ENCODE measurements at regions not wholly inside any gene's neighbourhood (a gene's known extent, or its start where the extent isn't known, plus 50 kb on each side); places are given as distances from the start of the nearest gene placed in this dataset.

GRCh38 chr2:17413036-17413435, 105.2 kb downstream of the RAD51AP2 start:
- DNase-seq (ENCODE audit: low read depth, low spot score) (no peak), ATAC-seq (no peak)
- H3K9me3 ChIP-seq (ENCODE audit: control insufficient read depth, insufficient read depth, low read depth, low read length): 0 out of 2 replicates have a peak, but pooled peaks cover 2% of the 10 kb centered on the region
- CTCF ChIA-PET: no interaction called here
- POLR2A ChIA-PET: no interaction called here
- no peaks in the 10 kb centered on the region for H3K36me3 ChIP-seq (ENCODE audit: control insufficient read depth, insufficient read depth, low read length)
- no peaks in the 10 kb centered on the region for H3K4me1 ChIP-seq (ENCODE audit: control insufficient read depth, insufficient read depth, low read length)
- in situ Hi-C loops (cut with HindIII; ENCODE audit: low pct_unique_long_range_greater_than_20kb, low sequenced_read_pairs) (no loop called here), intact Hi-C loops (cut with micrococcal nuclease; ENCODE audit: unreplicated experiment) (loop anchor here (5.0 kb wide), 1 partner anchor 1304 kb away; no protein-coding TSS in a partner anchor)
- H3K27ac ChIP-seq (ENCODE audit: low read length): no peak overlapping the region
- no TSS peak for BruUV-seq (replicated peaks)
- H3K4me3 ChIP-seq (ENCODE audit: low read depth in 2 of 2, low read length in 2 of 2): no peak overlapping the region
- TF ChIP-seq CTCF (IDR thresholded peaks at IDR 0.05): no peak
- TF ChIP-seq POLR2AphosphoS5 (IDR thresholded peaks at IDR 0.05; ENCODE audit: low read depth, low read length): no peak
- TF ChIP-seq, protein P1, sequence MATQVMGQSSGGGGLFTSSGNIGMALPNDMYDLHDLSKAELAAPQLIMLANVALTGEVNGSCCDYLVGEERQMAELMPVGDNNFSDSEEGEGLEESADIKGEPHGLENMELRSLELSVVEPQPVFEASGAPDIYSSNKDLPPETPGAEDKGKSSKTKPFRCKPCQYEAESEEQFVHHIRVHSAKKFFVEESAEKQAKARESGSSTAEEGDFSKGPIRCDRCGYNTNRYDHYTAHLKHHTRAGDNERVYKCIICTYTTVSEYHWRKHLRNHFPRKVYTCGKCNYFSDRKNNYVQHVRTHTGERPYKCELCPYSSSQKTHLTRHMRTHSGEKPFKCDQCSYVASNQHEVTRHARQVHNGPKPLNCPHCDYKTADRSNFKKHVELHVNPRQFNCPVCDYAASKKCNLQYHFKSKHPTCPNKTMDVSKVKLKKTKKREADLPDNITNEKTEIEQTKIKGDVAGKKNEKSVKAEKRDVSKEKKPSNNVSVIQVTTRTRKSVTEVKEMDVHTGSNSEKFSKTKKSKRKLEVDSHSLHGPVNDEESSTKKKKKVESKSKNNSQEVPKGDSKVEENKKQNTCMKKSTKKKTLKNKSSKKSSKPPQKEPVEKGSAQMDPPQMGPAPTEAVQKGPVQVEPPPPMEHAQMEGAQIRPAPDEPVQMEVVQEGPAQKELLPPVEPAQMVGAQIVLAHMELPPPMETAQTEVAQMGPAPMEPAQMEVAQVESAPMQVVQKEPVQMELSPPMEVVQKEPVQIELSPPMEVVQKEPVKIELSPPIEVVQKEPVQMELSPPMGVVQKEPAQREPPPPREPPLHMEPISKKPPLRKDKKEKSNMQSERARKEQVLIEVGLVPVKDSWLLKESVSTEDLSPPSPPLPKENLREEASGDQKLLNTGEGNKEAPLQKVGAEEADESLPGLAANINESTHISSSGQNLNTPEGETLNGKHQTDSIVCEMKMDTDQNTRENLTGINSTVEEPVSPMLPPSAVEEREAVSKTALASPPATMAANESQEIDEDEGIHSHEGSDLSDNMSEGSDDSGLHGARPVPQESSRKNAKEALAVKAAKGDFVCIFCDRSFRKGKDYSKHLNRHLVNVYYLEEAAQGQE (IDR thresholded peaks at IDR 0.05; ENCODE audit: insufficient read depth in 1 of 2, low read depth in 2 of 2, low read length in 1 of 2): no peak
- no peak for TF ChIP-seq TCF7L2 (IDR thresholded peaks at IDR 0.05; ENCODE audit: low read depth, low read length)
- no peaks in the 10 kb centered on the region for H3K27me3 ChIP-seq (ENCODE audit: control insufficient read depth, insufficient read depth, low read length)

- Histone ChIP-seq H3K27ac (ENCODE audit: low read length) (no peak overlapping the region), H3K9me3 (ENCODE audit: control insufficient read depth, insufficient read depth, low read depth, low read length) (no peaks in the 10 kb centered on the region), H3K4me1 (ENCODE audit: control insufficient read depth, insufficient read depth, low read length) (no peaks in the 10 kb centered on the region), H3K27me3 (ENCODE audit: control insufficient read depth, insufficient read depth, low read length) (no peaks in the 10 kb centered on the region), H3K4me3 (ENCODE audit: low read depth in 2 of 2, low read length in 2 of 2) (no peak overlapping the region), H3K36me3 (ENCODE audit: control insufficient read depth, insufficient read depth, low read length) (no peaks in the 10 kb centered on the region)
- TF ChIP-seq TCF7L2 (IDR thresholded peaks at IDR 0.05; ENCODE audit: low read depth, low read length): no peak
- no peak for TF ChIP-seq POLR2AphosphoS5 (IDR thresholded peaks at IDR 0.05; ENCODE audit: low read depth, low read length)
- TF ChIP-seq CTCF (IDR thresholded peaks at IDR 0.05): no peak
- TF ChIP-seq, protein P1 (IDR thresholded peaks at IDR 0.05; ENCODE audit: insufficient read depth in 1 of 2, low read depth in 2 of 2, low read length in 1 of 2): no peak
- no peak for TF ChIP-seq SIN3A (IDR thresholded peaks at IDR 0.05; ENCODE audit: borderline replicate concordance, insufficient read depth, low read depth, low read length)
- BruUV-seq (replicated peaks): no TSS peak
- intact Hi-C loops (cut with micrococcal nuclease; ENCODE audit: unreplicated experiment): no loop called here
- ChIA-PET POLR2A (no interaction called here), CTCF (no interaction called here)
- DNase-seq (ENCODE audit: low read depth, low spot score): no peak
- in situ Hi-C loops (cut with HindIII; ENCODE audit: low pct_unique_long_range_greater_than_20kb, low sequenced_read_pairs): no loop called here
- ATAC-seq: no peak
These were observed 117.1 kb downstream of the RAD51AP2 start for GRCh38 chr2:17401096-17401495.

Measured in Panc1 (cell line).